ENCODE measurements at regions not wholly inside any gene's neighbourhood (a gene's known extent, or its start where the extent isn't known, plus 50 kb on each side); places are given as distances from the start of the nearest gene placed in this dataset.

DNA sequence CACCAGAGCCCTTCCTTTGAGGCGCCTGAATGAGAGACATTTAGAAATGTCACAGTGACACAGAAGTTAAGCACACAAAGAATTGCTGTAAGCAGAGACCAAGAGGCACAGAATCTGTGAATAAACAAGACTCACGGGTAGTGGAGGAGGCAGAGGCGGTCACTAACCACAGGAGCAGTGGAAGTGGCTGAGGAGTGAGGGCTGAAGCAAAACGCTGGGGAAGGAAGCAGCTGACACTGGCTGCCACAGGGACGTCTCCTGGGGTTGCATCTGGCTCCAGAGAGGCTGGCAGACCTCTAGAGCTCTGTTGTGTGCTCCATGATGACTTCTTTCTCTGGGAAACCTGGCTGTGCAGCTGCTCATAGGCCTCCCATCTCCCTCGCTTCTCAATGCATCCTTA is 65.0 kb upstream of the SLC2A12 start:
- TF ChIP-seq, protein P1, sequence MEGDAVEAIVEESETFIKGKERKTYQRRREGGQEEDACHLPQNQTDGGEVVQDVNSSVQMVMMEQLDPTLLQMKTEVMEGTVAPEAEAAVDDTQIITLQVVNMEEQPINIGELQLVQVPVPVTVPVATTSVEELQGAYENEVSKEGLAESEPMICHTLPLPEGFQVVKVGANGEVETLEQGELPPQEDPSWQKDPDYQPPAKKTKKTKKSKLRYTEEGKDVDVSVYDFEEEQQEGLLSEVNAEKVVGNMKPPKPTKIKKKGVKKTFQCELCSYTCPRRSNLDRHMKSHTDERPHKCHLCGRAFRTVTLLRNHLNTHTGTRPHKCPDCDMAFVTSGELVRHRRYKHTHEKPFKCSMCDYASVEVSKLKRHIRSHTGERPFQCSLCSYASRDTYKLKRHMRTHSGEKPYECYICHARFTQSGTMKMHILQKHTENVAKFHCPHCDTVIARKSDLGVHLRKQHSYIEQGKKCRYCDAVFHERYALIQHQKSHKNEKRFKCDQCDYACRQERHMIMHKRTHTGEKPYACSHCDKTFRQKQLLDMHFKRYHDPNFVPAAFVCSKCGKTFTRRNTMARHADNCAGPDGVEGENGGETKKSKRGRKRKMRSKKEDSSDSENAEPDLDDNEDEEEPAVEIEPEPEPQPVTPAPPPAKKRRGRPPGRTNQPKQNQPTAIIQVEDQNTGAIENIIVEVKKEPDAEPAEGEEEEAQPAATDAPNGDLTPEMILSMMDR (IDR thresholded peaks at IDR 0.05) = no peak
- TF ChIP-seq EP300 (IDR thresholded peaks at IDR 0.05) = no peak
